ENCODE measurements at regions not wholly inside any gene's neighbourhood (a gene's known extent, or its start where the extent isn't known, plus 50 kb on each side); places are given as distances from the start of the nearest gene placed in this dataset.

DNA sequence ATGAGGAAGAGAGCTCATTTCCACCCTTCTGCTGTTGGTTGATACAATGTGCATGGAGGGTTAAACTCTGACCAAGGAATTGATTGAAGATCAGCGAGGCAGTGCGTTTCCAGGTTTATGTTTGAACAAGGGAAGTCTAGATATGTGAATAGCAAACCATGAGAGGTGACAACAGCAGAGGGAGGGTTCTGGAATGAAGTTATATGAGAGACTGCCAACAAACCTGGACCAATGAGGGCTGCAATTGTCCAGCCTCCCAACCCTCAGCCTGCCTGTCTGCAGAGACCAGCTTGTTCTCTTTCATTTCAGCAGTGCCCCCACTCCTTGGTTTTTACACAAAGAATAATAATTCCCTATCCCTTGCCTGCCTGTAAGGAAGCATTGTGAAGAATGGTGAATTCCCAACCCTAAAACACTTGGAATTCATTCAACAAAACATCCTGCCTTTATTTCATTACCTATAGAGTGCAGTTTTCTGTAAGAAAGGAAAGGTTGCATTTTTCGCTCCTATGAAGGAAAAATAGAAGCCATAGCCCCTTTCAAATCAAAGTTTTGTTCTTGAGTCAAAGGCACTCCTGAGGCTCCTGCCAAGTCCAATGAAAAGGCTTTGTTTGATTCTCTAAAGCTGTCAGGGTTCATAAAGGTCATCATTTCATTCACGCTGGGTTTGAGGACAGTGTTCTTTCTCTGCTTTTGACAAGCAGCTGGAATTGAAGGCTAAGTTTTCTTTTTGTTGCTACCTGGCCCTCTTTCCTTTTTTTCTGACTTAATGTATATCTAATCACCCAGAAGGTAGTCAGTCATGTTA is 53.6 kb upstream of the ABCC4 start:
- Histone ChIP-seq H2AFZ (ENCODE audit: low read depth, low read length) (no peak overlapping the region), H3K27me3 (ENCODE audit: control insufficient read depth in 2 of 2, insufficient read depth in 2 of 2, low read length in 2 of 2) (peaks cover 6 to 10% of the 10 kb centered on the region in 2 experiments), H3K79me2 (ENCODE audit: control insufficient read depth, insufficient read depth, low read length) (no peaks in the 10 kb centered on the region), H3K4me3 (replicated peaks in 1 of 3; ENCODE audit: insufficient read depth in 1 of 3, low read depth in 1 of 3, low read length in 3 of 3) (no peak overlapping the region), H3K27ac (ENCODE audit: insufficient read depth, low read depth, low read length) (no peak overlapping the region), H3K9ac (replicated peaks; ENCODE audit: extremely low read depth, insufficient read depth, low read length) (no peak overlapping the region), H3K36me3 (ENCODE audit: control insufficient read depth in 2 of 2, extremely low read depth in 1 of 2, insufficient read depth in 2 of 2, low read length in 2 of 2) (no peaks in the 10 kb centered on the region), H3K9me1 (replicated peaks; ENCODE audit: control insufficient read depth, extremely low read depth, insufficient read depth, low read length) (no peaks in the 10 kb centered on the region), H4K20me1 (replicated peaks; ENCODE audit: control insufficient read depth, extremely low read depth, insufficient read depth, low read length) (no peaks in the 10 kb centered on the region), H3K4me2 (ENCODE audit: insufficient read depth, low read length) (no peak overlapping the region), H3K4me1 (ENCODE audit: control insufficient read depth, extremely low read depth, insufficient read depth, low read length) (peaks cover 12% of the 10 kb centered on the region), H3K9me3 (replicated peaks; ENCODE audit: control insufficient read depth, insufficient read depth, low read length) (no peaks in the 10 kb centered on the region)
- dilution Hi-C loops (cut with MboI; ENCODE audit: extremely low pct_ligation_motif_present, low sequenced_read_pairs), result no loop called here
- CTCF ChIA-PET, result interaction anchor here (0.8 to 2.9 kb wide), 6 partner anchors 19 to 166 kb away, joined by 3 to 11 read pairs (median 6); no protein-coding TSS in a partner anchor
- peak; percentile 74 for DNase-seq (ENCODE audit: low read depth, low spot score)
- intact Hi-C loops (cut with micrococcal nuclease), result no loop called here
- POLR2A ChIA-PET, result no interaction called here
- TF ChIP-seq, protein P1, sequence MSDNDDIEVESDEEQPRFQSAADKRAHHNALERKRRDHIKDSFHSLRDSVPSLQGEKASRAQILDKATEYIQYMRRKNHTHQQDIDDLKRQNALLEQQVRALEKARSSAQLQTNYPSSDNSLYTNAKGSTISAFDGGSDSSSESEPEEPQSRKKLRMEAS (IDR thresholded peaks at IDR 0.05; ENCODE audit: insufficient read depth, insufficient read length), result no peak
- TF ChIP-seq GATA2 (IDR thresholded peaks at IDR 0.05; ENCODE audit: insufficient read depth, insufficient read length, low read depth, low read length) (no peak), MYC (IDR thresholded peaks at IDR 0.05; ENCODE audit: low read depth, low read length) (no peak), POLR2AphosphoS5 (IDR thresholded peaks at IDR 0.05; ENCODE audit: insufficient read depth, low read depth, low read length) (no peak), CTCF (IDR thresholded peaks at IDR 0.05; ENCODE audit: extremely low read depth in 1 of 2, insufficient read depth in 1 of 2, low read depth in 1 of 2, low read length in 2 of 2) (no peak), POLR2A (IDR thresholded peaks at IDR 0.05; ENCODE audit: low read depth, low read length) (no peak), FOS (IDR thresholded peaks at IDR 0.05; ENCODE audit: borderline replicate concordance, insufficient read depth, low read length) (no peak), JUN (IDR thresholded peaks at IDR 0.05; ENCODE audit: borderline replicate concordance, insufficient read depth, insufficient read length, low read depth) (no peak), EZH2 (IDR thresholded peaks at IDR 0.05; ENCODE audit: borderline replicate concordance, low read depth, low read length, severe bottlenecking) (no peak)
- peak; percentile 76 for FAIRE-seq
- BruUV-seq (replicated peaks), result no TSS peak
